ENCODE measurements at regions not wholly inside any gene's neighbourhood (a gene's known extent, or its start where the extent isn't known, plus 50 kb on each side); places are given as distances from the start of the nearest gene placed in this dataset.
"Not testable (repeated sequence)": the region's sequence is repeated elsewhere in the genome, so short reads cannot be mapped to it uniquely, and the experiment has no call there.

- not testable (repeated sequence) for DNase-seq
These were observed 54.7 kb upstream of the NBPF15 start for GRCh38 chr1:144516172-144516571.

- not testable (repeated sequence) for DNase-seq
These were observed 55.4 kb upstream of the NBPF15 start for GRCh38 chr1:144516906-144517305.

- not testable (repeated sequence) for DNase-seq
These were observed 57.0 kb upstream of the NBPF15 start for GRCh38 chr1:144518439-144518838.

GRCh38 chr1:144519528-144520189 is 58.2 kb upstream of the NBPF15 start:
- not testable (repeated sequence) for DNase-seq

GRCh38 chr1:144523661-144524407 is 62.4 kb upstream of the NBPF15 start:
- DNase-seq, result peak; percentile 74 to 80

GRCh38 chr1:144532156-144532607 is 60.5 kb upstream of the PPIAL4F start:
- DNase-seq, result peak; percentile 23 to 51

GRCh38 chr1:144533480-144533879 is 59.2 kb upstream of the PPIAL4F start:
- DNase-seq, result peak in 1 of 2 donors; percentile 9

GRCh38 chr1:144534286-144534685 is 58.4 kb upstream of the PPIAL4F start:
- peak in 1 of 2 donors; percentile 36 for DNase-seq

GRCh38 chr1:144536677-144537076 is 56.0 kb upstream of the PPIAL4F start:
- DNase-seq, result not testable (repeated sequence)

GRCh38 chr1:144537234-144537633 is 55.5 kb upstream of the PPIAL4F start:
- DNase-seq, result not testable (repeated sequence)

GRCh38 chr1:144538736-144539135 is 54.0 kb upstream of the PPIAL4F start:
- not testable (repeated sequence) for DNase-seq

GRCh38 chr1:144539191-144539960 is 53.3 kb upstream of the PPIAL4F start:
- not testable (repeated sequence) for DNase-seq

All from CD4-positive, alpha-beta T cell treated with Interferon alpha-2 for 1 hour (primary cell).